Esophagus squamous epithelium (tissue), 5 donors: ENCODE measurements at regions not wholly inside any gene's neighbourhood (a gene's known extent, or its start where the extent isn't known, plus 50 kb on each side); places are given as distances from the start of the nearest gene placed in this dataset.
"Not testable (repeated sequence)": the region's sequence is repeated elsewhere in the genome, so short reads cannot be mapped to it uniquely, and the experiment has no call there.

Experiments used
- DNase-seq: peaks from one replicate; lab custom pipeline; 2025; lab: John Stamatoyannopoulos, UW
- H3K27ac ChIP-seq, 4 donors: fragments of 200-600 bp; sonication (generic); one replicate each; pipeline ENCODE4 v1.5.1; 2016 to 2019; ENCODE audit warnings: mild to moderate bottlenecking in 1 of 4
- H3K27me3 ChIP-seq, 4 donors: fragments of 200-600 bp; sonication (generic); 1 replicate in 3 of 4; 2 replicates in 1 of 4; pipeline versions ENCODE4 v1.5.1 to v1.6.0; 2017 to 2021; ENCODE audit warnings: antibody characterized with exemption in 1 of 4
- H3K36me3 ChIP-seq, 3 donors: fragments of 200-600 bp; sonication (generic); one replicate each; pipeline ENCODE4 v1.5.1; 2016 to 2019
- H3K4me1 ChIP-seq, 3 donors: fragments of 200-600 bp; sonication (generic); one replicate each; pipeline ENCODE4 v1.5.1; 2017 to 2019
- H3K4me3 ChIP-seq, 4 donors: fragments of 200-600 bp; sonication (generic); 1 replicate in 3 of 4; 2 replicates in 1 of 4; pipeline ENCODE4 v1.5.1; 2016 to 2019; ENCODE audit warnings: mild to moderate bottlenecking in 2 of 4, moderate library complexity in 1 of 4
- H3K9me3 ChIP-seq, 3 donors: fragments of 200-600 bp; sonication (generic); one replicate each; pipeline ENCODE4 v1.5.1; 2016 to 2019
- CTCF ChIP-seq, 6 experiments: fragments of 450-650 bp in 4 of 6; fragments of 200-600 bp in 2 of 6; sonication (generic) in 2 of 6; IDR thresholded peaks; one replicate each; pipeline ENCODE4 v1.5.1; 2016 to 2019; ENCODE audit warnings: antibody characterized with exemption in 6 of 6, mild to moderate bottlenecking in 4 of 6, moderate library complexity in 4 of 6
- POLR2A ChIP-seq, 4 donors: fragments of 450-650 bp; IDR thresholded peaks; one replicate each; pipeline ENCODE4 v1.6.1; 2017; ENCODE audit warnings: antibody characterized with exemption in 4 of 4, mild to moderate bottlenecking in 4 of 4, moderate library complexity in 3 of 4
- WGBS, 2 donors: methylation state at CpG; one replicate each; pipeline ENCODE4 v1.1.5; 2018; 5-methylcytosine and 5-hydroxymethylcytosine counted together
- intact Hi-C: fragments of 100-400 bp; cut with DNase I; formaldehyde crosslinking; loops from one replicate; pipeline ENCODE4 v1.15.0; 2022
- donor health status: DM: yes; HTN: yes; CAD: no.

GRCh38 chr7:13803134-13803533 is 186.3 kb downstream of the ETV1 start:
- H3K4me3 ChIP-seq = no peak overlapping the region
- no peaks in the 10 kb centered on the region for H3K9me3 ChIP-seq
- intact Hi-C loops = no loop called here
- H3K27me3 ChIP-seq = no peaks in the 10 kb centered on the region
- H3K27ac ChIP-seq = no peak overlapping the region
- no peak for DNase-seq
- 76 to 93% methylated on average over 3 to 7 of the region's 8 CpGs for WGBS, 2 donors
- H3K36me3 ChIP-seq = no peaks in the 10 kb centered on the region
- TF ChIP-seq CTCF (IDR thresholded peaks at IDR 0.05) (no peak), POLR2A (IDR thresholded peaks at IDR 0.05) (no peak)
- H3K4me1 ChIP-seq = no peaks in the 10 kb centered on the region

GRCh38 chr7:13806089-13806867 is 183.2 kb downstream of the ETV1 start:
- H3K4me3 ChIP-seq, H3K36me3 ChIP-seq, H3K9me3 ChIP-seq, H3K4me1 ChIP-seq, H3K27me3 ChIP-seq, intact Hi-C loops, H3K27ac ChIP-seq, DNase-seq: not testable (repeated sequence)
- 91 to 92% methylated on average over 10 to 15 of the region's 33 CpGs for WGBS, 2 donors

GRCh38 chr7:13817230-13817629 is 172.2 kb downstream of the ETV1 start:
- H3K4me3 ChIP-seq, H3K27me3 ChIP-seq, H3K36me3 ChIP-seq, H3K4me1 ChIP-seq, H3K9me3 ChIP-seq, DNase-seq, intact Hi-C loops, H3K27ac ChIP-seq: not testable (repeated sequence)

- Histone ChIP-seq H3K27ac (no peak overlapping the region), H3K36me3 (no peaks in the 10 kb centered on the region), H3K9me3 (peaks cover 0 to 5% (median 0%) of the 10 kb centered on the region in 3 donors), H3K27me3 (no peaks in the 10 kb centered on the region), H3K4me1 (no peaks in the 10 kb centered on the region), H3K4me3 (no peak overlapping the region)
- intact Hi-C loops = no loop called here
- 77 to 85% methylated on average over 3 of the region's 3 CpGs for WGBS, 2 donors
- no peak for DNase-seq
- TF ChIP-seq POLR2A (IDR thresholded peaks at IDR 0.05) = no peak
- no peak for TF ChIP-seq CTCF (IDR thresholded peaks at IDR 0.05)
Observed at GRCh38 chr7:13821152-13821787, 168.2 kb downstream of the ETV1 start.

- Histone ChIP-seq H3K4me1 (no peaks in the 10 kb centered on the region), H3K9me3 (no peaks in the 10 kb centered on the region), H3K4me3 (no peak overlapping the region), H3K27me3 (no peaks in the 10 kb centered on the region), H3K36me3 (no peaks in the 10 kb centered on the region), H3K27ac (no peak overlapping the region)
- WGBS, 2 donors = 81 to 83% methylated on average over 3 of the region's 3 CpGs
- no peak for TF ChIP-seq CTCF (IDR thresholded peaks at IDR 0.05)
- no peak for TF ChIP-seq POLR2A (IDR thresholded peaks at IDR 0.05)
- intact Hi-C loops = no loop called here
- no peak for DNase-seq
Observed at GRCh38 chr7:13822678-13823077, 166.8 kb downstream of the ETV1 start.

- Histone ChIP-seq H3K4me3 (no peak overlapping the region), H3K27me3 (no peaks in the 10 kb centered on the region), H3K36me3 (no peaks in the 10 kb centered on the region), H3K9me3 (no peaks in the 10 kb centered on the region), H3K27ac (no peak overlapping the region), H3K4me1 (no peaks in the 10 kb centered on the region)
- whole genome bisulfite sequencing, 2 donors = 68 to 83% methylated on average over 4 of the region's 4 CpGs
- intact Hi-C loops = no loop called here
- TF ChIP-seq POLR2A (IDR thresholded peaks at IDR 0.05) (no peak), CTCF (IDR thresholded peaks at IDR 0.05) (no peak)
- DNase-seq = no peak
Observed at GRCh38 chr7:13826752-13827151, 162.7 kb downstream of the ETV1 start.
